ENCODE measurements at regions not wholly inside any gene's neighbourhood (a gene's known extent, or its start where the extent isn't known, plus 50 kb on each side); places are given as distances from the start of the nearest gene placed in this dataset.

- DNase-seq, result no peak
Observed at GRCh38 chr10:78250313-78251015, 216.8 kb downstream of the RPS24 start.

GRCh38 chr10:78251016-78251385 is 217.3 kb downstream of the RPS24 start:
- DNase-seq, result no peak

DNA sequence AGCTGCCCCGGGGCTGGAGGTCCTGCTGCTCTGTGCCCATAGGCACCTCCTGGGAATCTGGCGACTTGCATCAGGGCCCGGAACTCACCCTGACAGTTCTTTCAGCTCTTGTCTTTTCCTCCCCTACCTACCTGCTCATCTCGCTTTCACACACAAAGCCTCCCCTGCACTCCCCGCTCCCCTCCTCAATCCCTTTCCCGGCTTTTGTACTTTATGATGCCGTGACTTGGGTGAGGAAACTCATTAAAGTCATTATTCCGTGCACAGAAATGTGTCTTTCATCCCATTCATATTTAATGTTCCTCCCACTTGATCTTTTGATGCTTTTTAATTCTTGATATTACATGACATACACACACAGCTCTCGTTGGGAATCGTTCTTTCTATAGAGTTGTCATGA is 218.6 kb downstream of the RPS24 start:
- DNase-seq, result no peak

DNA sequence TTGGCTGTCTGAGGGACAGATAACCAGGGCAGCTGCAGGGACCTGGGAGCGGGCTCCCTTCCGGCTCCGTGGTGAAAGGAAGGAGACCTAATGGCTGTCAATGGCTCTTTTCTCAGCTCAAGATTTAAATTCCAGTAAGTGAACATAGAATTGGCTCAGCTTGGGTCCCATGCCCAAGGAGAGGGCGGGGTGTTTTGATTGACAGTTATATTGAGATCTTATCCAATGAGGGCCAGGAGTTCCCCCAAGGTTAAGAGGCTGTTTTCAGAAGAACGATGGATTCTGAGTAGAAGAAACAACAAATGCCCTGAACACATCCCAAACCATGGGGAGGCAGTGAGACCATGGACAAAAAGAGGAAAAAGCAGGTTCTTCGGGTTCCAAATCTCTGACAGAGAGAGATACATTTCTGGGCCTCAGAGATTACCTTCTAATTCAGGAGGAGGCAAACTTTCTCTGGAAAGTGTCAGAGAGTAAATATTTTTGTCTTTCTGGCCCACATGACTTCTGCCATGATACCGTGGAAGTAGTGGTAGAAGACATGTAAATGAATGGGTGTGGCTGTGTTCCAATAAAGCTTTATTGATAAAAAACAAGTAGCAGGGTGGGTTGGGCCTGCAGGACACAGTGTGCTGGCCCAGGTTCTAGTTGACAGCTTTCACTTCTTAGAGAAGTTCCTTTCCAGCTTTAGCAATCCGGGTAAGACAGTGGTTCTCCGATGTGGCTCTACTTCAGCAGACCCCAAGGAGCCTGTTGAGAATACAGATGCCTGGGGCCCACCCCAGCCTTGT is 219.6 kb downstream of the RPS24 start:
- no peak for DNase-seq

- DNase-seq, result no peak
Observed at GRCh38 chr10:78254013-78254412, 220.3 kb downstream of the RPS24 start.

DNA sequence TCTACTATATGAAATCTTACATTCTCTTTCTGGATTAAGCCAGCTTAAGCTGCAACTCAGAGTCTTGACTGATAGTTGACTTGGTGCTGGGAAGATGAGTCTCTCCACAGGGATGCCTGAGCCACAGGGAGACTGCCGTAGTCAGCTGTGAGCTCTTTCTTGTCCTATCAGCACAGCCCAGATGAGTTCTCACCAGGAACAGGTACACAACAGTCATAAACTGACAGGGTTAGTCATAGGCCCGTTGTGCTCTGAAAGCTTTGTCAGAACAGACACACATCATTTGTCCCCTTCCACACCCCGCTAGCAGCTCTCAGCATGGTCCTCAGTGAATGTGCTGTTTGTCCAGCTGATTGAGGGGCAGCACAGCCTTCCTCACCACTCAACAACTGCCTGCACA is 221.6 kb downstream of the RPS24 start:
- no peak for DNase-seq

DNA sequence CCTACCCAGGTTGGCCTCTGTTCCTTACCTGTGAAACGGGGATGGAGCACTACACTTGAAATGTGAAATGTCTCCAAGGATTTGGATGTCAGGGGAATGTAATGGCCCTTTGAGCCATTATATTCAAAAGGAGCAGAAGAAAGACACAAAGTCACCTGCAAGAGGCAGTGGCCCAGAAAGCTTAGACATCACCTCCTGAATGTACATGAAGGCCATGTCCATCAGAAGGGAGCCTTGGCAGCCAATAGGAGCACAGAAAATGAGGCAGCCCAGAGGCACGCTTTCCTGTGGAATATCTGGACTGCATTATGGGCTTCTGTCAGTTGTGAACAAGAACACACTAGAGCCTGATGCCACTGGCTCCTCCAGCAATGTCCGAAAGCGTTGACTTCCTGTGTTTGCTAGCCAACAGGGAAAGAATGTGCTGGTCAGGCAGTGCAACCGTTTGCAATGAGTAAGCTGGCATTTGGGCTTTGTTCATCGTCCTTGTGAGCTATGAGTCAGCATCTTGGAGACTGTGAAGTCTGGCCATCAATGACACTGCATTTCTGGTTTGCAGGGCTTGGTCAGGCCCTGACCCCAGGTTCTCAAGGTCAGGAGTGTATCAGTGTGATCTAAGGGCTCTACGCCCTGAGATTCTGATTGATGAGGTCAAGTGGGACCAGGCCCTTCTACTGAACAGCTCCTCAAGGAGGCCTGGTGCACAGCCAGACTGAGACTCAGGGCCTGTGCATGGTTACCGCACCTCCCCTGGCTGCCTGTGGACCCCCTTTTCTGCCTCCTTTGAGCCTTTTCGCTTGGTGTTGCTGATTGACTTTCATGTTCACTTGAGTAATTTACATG is 222.4 kb downstream of the RPS24 start:
- DNase-seq, result peak; percentile 77 to 88

- no peak for DNase-seq
Observed at GRCh38 chr10:78258323-78259030, 224.8 kb downstream of the RPS24 start.

- no peak for DNase-seq
Observed at GRCh38 chr10:78259391-78259790, 225.7 kb downstream of the RPS24 start.

- no peak for DNase-seq
Observed at GRCh38 chr10:78260141-78260540, 226.5 kb downstream of the RPS24 start.

DNA sequence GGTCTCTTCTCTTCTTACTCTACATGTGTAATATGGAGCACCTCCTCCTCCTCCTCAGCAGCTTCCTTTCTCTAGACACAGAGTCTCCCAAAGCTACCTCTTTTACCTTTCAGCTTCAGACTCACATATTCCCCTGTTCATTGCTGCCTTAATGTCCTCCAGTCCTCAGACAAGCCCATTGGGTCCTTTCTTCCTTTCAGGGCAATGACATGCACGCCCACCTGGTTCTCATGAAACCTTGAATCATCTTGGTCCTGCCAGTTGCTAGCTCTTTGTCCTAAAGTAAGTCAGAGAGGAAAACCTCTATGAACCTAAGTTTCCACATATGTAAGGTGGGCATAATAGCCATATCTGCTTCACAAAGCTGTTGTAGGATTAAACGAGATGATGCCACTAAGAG is 227.0 kb downstream of the RPS24 start:
- DNase-seq, result no peak

DNA sequence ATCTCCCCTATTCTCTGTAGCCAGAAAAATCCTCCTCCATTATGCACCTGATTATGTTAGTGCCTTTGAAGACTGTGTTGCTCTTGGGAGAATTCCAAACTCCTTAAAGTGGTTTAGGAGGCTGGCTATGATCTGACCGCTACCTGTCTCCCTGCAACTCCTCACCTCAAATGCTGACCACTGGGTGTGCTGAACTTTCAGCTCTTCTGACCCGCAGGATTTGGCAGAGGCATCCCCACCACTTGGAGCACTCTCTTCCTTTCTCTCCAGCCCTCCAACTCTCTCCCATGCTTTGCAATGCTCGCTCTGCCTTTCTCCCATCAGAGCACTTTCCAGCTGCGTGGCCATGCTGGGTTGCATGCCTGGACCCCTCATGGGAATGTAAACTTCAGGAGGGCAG is 227.6 kb downstream of the RPS24 start:
- DNase-seq, result no peak

DNA sequence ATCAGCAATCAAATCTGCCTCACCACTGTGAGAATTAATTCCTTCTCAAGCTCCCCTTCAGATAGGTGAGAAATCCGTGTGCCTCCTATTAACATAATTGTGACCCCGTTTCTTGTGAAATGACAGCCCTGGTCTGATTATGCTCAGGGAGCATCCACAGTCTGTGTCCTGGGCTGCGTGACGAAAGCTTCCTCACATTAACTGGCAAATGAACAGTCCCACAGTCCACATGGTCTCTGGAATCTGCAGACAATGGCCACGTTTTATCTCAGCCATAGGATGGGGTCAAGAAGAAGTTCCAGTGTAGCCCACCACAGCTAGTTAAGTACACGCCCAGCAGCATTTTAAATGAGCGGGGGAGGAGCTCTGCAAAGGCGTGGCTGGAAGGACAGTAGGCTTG is 229.2 kb downstream of the RPS24 start:
- DNase-seq, result no peak

DNA sequence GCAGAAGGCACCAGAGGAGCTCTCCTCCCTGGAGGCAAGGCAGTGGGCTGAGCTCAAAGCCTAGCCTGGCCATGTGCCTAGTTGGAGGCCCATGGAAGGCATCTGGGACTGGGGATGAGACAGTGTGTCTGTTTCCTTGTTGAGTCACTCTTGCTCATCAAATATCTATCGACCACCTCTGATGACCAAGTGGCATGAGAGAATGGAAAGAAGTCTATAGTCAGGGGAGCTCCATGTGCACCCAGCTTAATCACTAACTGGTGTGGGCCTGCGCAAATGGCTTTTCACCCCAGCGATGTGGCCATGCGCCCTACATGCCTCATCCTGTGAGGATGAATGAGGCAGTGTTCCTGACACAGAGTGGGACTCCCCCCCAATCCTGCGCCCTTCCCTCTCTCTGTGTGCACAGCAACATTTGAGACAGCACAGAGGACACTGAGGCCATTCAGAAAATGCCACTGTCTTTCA is 229.9 kb downstream of the RPS24 start:
- DNase-seq, result no peak

DNA sequence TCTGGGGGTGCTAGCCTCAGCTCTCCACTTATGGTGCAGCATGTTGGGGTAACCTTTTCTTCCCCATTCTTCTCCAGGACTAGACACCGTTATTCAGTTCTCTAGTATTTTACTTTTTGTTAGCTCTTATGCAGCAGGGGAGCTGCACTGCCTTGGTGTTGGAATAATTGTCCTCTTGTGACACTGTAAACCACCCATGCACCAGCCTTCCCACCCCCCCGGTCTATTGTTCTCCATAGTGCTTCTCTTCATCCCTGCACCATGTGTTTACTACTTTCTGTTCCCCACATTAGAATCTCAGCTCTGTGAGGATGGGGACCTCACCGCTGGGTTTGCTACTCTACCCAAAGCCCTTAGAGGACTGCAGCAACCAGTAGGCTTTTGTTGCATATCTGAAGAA is 230.7 kb downstream of the RPS24 start:
- no peak for DNase-seq

DNA sequence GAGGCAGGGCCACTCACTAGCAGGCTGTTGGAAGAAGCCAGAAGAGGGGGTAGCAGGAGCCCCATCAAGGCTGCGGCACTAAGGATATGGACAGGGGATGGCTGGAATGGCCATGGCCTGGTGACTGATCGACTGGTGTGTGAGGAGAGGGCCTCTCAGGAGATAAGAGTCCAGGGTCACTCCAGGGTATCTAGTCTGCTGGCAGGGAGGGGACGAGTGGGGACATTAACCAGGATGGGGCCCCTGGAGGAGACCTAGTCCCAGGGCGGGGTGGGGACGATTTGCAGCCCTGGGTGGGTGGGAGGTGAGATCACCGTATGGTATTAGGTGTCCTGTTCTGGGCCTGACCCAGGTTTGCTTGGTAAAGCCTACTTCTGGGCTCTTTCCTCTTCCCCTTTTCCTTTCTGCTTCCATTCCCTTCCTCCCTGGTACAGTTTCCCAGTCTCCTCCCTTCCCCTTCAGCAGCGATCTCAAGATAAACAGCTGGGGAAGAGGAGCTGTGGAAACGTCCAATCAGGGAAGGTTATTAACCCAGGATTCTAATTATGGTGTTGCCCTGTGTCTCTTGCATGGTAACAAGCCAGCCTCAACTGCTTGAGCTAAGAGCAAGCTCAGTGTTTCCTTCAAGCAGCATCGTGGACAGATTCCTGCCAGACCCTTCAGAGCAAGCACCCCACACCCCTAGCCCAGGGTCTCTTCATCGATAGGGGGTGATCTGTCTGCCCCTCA is 233.2 kb downstream of the RPS24 start:
- DNase-seq, result no peak

GRCh38 chr10:78267598-78267997 is 233.9 kb downstream of the RPS24 start:
- DNase-seq, result no peak

- DNase-seq, result no peak
Observed at GRCh38 chr10:78269060-78269459, 235.4 kb downstream of the RPS24 start.

DNA sequence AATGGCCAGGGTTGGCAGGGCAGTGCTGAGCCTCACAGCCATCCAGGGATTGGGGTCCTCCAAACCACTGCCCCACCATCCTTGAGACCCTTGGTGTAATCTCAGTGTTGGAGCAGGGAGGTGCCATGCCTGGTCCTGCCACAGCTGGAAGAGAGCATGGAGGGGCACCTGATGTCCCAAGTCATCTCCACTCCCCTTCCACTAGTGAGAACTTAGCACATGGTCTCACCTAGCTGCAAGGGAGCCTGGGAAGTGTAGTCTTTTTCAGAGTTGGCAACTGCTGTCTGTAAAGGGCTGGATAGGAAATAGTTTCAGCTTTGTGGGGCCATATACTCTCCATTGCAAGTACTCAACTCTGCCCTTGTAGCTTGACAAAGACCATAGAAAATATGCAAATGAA is 238.7 kb downstream of the RPS24 start:
- no peak for DNase-seq

DNA sequence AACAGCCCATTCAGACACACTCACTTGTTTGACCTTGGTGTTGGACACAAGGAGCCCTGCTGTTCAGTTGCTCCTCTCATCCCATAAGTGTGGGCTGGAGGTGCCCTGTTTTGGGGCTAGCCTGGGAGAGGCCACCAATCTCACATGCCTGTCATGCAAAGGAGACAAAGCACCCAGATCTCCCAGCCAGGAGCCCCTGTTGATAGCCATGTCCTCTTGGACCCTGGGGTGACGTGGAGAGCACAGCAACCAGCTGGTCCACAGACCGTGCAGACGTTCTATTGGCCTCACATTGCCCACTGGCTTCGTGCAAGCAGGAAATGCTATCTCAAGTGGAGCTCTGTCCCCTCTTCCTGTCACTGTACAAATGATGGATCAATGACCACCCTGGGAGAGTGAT is 240.8 kb downstream of the RPS24 start:
- no peak for DNase-seq

GRCh38 chr10:78276139-78276538 is 242.5 kb downstream of the RPS24 start:
- DNase-seq, result no peak
